ENCODE measurements at regions not wholly inside any gene's neighbourhood (a gene's known extent, or its start where the extent isn't known, plus 50 kb on each side); places are given as distances from the start of the nearest gene placed in this dataset.

DNA sequence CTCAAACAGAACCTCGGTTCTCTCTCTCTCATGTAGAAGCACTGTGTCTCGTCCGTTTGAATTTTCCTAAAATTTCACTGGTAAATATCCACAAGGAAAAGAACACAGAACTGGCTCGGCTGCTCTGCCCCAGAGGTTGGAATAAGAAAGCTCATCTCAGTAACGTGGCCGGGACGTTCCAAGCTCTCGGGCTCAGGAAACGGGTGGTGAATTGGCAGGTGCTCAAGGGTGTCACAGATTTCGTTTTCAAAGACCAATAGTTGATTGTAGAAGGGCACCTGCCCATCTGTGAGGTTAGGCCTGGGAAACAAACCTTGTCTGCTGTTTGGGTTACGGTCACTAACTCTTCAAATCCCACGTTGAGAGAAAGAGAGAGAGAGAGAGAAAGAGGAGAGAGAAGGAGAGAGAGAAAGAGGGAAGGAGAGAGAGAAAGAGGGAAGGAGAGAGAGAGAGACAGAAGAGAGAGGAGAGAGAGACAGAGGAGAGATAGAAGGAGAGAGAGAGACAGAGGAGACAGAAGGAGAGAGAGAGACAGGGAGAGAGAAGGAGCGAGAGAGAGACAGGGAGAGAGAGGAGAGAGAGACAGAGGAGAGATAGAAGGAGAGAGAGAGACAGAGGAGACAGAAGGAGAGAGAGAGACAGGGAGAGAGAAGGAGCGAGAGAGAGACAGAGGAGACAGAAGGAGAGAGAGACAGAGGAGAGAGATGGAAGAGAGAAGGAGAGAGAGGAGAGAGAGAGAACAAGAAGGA is 106.6 kb downstream of the CRLF2 start:
- no peak for TF ChIP-seq CTCF (conservative IDR thresholded peaks at IDR 0.05; ENCODE audit: low read depth, low read length)
- TF ChIP-seq EZH2 (IDR thresholded peaks at IDR 0.05; ENCODE audit: borderline replicate concordance, low read depth, low read length, poor library complexity, severe bottlenecking): no peak

Data from A673 (cell line).